H1 (cell line): ENCODE measurements at regions not wholly inside any gene's neighbourhood (a gene's known extent, or its start where the extent isn't known, plus 50 kb on each side); places are given as distances from the start of the nearest gene placed in this dataset.

ENCODE experiments used
- SP4 ChIP-seq: IDR thresholded peaks from 2 replicates; pipeline ENCODE4 v1.6.1; 2012; ENCODE audit warnings: low read length, inconsistent platforms
- SUZ12 ChIP-seq: fragments of 200-600 bp; sonication (generic); IDR thresholded peaks from 2 replicates; pipeline ENCODE4 v1.6.1; 2012; ENCODE audit warnings: mild to moderate bottlenecking, inconsistent platforms, low read length, moderate library complexity, mixed read lengths
- TAF7 ChIP-seq: optimal IDR thresholded peaks from 2 replicates; pipeline ENCODE3; 2011; ENCODE audit warnings: low read depth, mild to moderate bottlenecking, inconsistent platforms, low read length, moderate library complexity, borderline replicate concordance
- TF ChIP-seq, protein P1 (sequence below), 3 experiments: IDR thresholded peaks; 1 replicate in 2 of 3; 2 replicates in 1 of 3; pipeline versions ENCODE4 v1.5.1 to v1.6.1; 2011; ENCODE audit warnings: low read length in 3 of 3, mild to moderate bottlenecking in 3 of 3, inconsistent platforms in 2 of 3, low read depth in 1 of 3, moderate library complexity in 1 of 3; ENCODE audit not compliant: insufficient read depth in 1 of 3; ENCODE audit errors: control extremely low read depth in 1 of 3

GRCh38 chr3:144585953-144586352 lies 614.3 kb downstream of the DIPK2A start (continued):
- TF ChIP-seq, protein P1, sequence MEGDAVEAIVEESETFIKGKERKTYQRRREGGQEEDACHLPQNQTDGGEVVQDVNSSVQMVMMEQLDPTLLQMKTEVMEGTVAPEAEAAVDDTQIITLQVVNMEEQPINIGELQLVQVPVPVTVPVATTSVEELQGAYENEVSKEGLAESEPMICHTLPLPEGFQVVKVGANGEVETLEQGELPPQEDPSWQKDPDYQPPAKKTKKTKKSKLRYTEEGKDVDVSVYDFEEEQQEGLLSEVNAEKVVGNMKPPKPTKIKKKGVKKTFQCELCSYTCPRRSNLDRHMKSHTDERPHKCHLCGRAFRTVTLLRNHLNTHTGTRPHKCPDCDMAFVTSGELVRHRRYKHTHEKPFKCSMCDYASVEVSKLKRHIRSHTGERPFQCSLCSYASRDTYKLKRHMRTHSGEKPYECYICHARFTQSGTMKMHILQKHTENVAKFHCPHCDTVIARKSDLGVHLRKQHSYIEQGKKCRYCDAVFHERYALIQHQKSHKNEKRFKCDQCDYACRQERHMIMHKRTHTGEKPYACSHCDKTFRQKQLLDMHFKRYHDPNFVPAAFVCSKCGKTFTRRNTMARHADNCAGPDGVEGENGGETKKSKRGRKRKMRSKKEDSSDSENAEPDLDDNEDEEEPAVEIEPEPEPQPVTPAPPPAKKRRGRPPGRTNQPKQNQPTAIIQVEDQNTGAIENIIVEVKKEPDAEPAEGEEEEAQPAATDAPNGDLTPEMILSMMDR (IDR thresholded peaks at IDR 0.05; ENCODE audit: control extremely low read depth in 1 of 3, insufficient read depth in 1 of 3, low read depth in 1 of 3, low read length in 3 of 3), result no peak
- TF ChIP-seq SUZ12 (no peak), TAF7 (no peak), SP4 (no peak)
- TF ChIP-seq, all 59 proteins: peak for 0
